ENCODE measurements at regions not wholly inside any gene's neighbourhood (a gene's known extent, or its start where the extent isn't known, plus 50 kb on each side); places are given as distances from the start of the nearest gene placed in this dataset.

DNA sequence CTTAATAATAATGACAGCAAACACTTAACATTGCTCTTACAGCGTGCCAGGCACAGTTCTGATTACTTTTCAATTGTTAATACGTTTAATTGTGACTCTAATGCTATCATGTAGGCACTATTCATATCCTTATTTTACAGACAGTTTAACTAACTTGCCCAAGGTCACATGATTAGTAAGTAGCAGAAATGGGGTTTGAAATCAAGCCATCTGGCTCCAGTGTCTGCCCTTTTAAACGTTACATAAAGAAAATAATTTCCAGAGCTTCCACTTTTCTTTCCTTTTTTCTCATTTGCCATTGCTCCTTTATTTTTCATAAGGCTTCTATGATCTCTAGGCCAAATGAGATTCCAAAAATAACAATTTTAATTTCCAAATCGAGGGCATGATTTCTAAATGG lies 50.6 kb upstream of the IKZF2 start:
- no peak for DNase-seq

DNA sequence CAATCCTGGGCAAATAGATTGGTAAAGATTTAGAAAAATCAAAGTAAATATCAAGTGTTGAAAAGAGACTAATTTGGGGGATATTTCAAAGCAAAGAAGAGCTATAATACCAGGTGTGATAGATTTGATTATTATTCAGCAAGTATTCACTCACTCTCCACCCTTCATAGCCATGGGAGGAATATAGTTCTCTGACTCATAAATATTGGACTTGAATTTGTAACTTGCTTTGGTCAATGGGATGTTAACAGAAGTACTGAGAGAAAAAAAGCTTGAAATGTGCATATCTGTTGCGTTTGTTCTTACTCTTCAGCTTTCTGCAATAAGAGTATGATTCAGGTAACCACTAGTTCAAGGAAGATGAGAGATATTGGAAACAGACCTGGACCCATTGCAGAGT lies 54.5 kb upstream of the IKZF2 start:
- no peak for DNase-seq

DNA sequence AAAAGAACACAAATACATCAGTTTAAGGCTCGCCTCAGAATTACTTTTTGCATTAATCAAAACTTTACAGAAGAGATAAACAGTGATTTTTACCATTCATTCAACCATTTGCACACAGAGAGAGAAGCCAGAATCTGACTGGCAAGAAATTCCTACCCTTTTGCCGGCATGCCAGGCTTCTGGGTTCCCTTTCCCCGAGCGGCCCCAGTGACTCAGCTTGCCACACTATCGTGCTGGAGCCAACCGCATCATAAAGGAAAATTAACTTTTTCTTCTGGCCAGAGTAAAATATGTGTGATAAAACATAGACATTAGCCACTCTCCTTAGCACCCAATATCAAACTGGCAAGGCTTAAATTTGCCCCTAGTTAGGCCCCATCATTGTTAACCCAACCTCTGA lies 61.8 kb upstream of the IKZF2 start:
- DNase-seq = no peak

DNA sequence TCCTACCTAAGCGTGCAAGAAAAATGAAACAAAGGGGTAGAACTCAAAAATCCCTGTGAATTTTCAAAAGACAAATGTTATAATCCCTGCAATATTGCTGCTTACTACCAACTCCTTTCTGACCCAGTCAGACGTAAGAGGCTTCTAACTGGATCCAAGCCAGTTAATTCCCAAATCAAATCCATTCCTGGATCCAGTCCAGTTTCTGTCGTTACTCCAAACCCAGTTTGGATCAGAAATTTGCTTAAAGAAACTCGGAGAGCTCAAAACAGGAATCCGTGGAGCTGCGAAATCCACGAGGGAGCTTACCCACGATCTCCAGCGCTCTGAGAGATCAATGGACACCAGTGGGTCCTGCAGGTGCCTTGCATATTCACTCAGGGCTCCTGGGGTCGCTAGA lies 62.8 kb upstream of the IKZF2 start:
- no peak for DNase-seq

DNA sequence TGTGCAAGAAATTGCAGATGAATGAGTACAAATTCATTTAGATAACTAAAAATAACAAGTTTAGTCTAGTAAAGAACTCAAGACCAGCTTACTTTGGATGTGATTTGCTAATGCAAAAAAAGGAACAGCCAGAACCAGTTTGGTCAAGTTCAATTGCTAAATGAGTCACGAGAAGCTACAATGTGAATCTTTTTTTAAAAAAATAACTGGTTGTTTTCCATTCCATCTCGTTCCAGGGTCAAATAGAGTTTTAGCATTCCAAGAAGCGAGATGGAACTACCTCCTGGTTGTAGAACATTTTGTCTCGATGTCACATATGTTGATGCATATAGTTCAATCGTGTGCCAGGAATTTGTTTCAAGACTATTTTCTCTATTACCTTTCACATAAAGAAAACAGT lies 65.0 kb upstream of the IKZF2 start:
- no peak for DNase-seq

DNA sequence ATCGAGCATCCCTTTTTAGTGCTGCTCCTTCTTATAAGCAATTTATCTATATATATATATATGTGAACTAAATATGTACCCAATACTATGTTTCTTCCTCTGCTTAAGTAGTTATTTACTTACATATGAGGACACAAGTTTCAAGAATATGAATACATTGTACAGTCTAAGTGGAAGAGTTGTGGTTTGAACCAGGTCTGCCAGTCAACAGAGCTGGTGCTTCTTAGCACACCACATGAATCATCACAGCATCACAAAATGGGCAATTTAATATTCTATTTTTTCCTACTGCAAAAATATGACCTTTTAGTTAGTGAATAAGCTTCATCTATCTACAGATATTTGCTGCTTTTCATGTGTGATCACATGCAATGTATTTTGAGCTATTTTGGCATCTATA lies 64.4 kb upstream of the SPAG16 start:
- no peak for DNase-seq

DNA sequence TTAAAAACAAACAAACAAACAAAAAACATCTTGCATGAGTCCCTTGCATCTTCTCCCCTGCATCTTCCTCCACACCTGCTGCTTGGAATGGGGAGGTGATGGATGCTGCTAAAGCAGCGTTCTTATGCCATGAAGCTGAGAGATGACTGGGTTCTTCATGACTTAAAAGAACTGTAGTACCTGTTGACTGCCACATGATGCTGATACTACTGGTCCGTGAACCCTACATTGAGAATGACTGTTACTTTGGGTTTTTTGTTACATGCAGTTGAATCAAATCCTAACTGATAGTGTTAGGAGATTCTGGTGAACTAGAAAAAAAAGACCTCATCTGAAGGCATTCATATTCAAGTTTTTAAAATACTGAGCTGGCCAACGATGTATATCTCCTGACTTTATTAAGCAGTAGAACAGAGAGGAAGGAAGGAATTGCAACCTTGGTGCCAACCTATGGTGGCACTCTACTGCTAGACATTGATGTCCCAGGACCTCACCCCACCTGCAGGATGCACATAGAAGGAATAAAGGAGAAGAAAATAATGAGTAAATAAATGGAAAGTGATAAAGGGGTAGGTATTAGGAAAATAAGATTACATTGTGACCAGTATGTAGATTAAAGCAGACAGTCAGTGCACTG lies 63.2 kb upstream of the SPAG16 start:
- no peak for DNase-seq

DNA sequence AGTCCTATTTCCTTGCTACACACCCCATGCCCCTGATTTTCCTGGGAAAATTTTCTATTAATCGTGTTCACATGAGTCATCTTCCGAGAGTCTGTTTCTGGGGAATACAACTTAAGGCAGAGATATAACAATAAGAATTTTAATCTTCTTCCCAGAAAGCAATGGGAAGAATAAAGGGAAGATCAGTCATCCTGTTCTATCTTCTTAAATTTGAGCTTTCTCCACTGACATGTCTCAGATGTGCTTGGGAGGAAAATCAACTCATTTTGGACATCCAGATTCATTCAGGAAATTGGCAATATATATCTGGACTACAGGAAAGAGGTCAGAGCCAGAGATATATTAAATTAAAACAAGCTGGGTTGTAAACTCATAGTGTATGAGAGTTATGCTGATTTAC lies 62.3 kb upstream of the SPAG16 start:
- DNase-seq = no peak

DNA sequence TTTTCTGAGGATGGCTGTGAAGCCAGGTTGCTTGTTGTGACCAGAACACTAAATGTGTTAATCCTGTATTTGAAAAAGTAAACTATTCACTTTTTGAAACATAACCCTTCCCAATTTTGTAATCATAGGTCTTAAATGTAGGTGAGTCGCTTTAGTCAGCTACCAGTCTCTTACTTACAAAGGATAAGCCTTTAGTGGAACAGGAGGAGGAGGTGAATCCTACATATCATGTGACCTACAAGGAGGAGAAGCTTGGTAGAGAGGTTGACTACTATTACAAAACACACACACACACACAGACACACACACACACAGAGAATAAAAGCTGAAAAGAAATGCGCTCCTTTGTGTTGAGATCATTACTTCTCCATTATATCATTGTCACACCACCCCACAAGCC lies 59.9 kb upstream of the SPAG16 start:
- no peak for DNase-seq

DNA sequence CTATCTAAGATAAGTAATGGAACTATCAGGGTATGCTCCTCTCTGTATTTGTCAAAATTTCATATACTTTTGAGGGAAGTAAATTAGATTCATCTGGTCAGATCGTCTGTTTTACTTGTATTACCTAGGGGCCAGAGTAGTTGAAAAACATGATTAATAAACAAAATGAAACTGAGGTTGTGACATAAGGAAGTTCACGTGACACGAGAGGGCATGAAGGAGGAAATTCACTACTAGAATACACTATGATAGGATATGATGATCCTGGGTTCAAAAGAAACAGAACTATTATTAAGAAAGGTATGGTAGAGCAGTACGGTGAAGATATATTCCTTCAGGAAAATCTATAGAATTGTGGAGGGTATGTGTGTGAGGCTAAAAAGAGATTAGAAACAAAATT lies 58.4 kb upstream of the SPAG16 start:
- DNase-seq = no peak

DNA sequence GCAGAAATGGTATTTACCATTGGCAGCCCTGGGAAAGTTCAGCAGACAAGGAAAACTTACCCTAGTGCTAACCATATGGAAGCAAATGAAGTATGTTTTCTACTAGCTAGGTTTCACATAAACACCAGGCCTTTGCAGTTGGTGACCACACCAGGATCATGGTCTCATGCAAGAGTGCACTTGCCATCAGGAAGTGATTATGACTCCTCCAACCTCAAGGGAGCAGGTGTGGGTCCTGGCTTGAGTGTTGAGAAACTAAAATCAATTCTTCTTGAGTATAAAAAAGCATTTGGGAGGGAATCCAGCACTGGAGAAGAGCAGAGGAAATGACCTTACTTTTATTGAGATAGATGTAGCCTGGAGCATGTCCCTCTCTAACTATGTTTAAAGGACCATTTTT lies 56.8 kb upstream of the SPAG16 start:
- peak; percentile 25 for DNase-seq

DNA sequence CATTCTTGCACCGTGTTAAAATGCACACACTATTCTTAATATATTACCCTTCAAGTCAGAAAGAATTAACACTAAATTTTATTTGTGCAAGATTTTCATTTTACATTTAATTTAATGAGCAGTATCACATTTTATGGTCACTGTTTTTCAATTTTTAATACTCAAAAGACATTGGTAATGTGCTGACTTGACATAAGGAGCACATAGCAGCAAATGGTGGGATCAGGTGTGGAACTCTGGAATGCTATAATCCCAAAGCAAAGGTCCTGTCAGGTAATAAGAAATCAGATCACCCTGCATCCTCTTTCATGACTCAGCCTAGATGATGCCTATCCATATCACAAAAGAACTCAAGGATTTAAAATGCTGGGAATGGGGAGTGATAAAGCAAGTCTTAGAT lies 55.6 kb upstream of the SPAG16 start:
- DNase-seq = no peak

DNA sequence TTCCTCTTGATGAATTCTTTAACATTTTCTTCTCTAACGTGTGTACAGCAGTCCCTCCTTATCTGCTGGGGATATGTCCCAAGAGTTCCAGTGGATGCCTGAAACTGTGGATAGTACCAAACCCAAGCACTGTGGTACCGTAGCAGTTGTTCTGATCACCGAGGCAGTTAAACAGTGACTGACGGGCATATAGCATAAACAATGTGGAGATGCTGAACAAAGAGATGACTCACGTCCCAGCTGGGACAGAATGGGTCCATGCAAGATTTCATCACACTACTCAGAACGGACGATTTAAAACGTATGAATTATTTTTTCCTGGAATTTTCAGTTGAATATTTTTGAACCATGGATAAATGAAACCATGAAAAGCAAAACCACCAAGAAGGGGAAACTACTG lies 54.5 kb upstream of the SPAG16 start:
- no peak for DNase-seq

DNA sequence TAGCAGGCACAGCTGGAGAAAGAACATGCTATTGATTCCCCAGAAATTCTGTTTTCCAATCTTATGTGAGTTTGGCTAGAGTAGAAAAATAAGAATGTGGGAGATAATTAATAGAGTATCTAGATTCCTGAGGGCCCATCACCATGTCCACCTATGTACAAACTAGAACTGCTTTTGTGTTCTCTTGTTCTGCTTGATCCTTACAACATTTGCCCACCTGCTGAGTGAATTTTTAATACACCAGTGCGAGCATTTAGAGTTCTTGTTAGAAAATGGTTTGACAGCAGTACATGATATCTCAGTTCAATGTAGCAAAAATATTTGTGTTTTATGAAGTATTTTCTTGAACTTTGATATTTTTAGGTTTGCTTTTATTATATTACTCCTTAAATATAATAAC lies 52.3 kb upstream of the SPAG16 start:
- no peak for DNase-seq

DNA sequence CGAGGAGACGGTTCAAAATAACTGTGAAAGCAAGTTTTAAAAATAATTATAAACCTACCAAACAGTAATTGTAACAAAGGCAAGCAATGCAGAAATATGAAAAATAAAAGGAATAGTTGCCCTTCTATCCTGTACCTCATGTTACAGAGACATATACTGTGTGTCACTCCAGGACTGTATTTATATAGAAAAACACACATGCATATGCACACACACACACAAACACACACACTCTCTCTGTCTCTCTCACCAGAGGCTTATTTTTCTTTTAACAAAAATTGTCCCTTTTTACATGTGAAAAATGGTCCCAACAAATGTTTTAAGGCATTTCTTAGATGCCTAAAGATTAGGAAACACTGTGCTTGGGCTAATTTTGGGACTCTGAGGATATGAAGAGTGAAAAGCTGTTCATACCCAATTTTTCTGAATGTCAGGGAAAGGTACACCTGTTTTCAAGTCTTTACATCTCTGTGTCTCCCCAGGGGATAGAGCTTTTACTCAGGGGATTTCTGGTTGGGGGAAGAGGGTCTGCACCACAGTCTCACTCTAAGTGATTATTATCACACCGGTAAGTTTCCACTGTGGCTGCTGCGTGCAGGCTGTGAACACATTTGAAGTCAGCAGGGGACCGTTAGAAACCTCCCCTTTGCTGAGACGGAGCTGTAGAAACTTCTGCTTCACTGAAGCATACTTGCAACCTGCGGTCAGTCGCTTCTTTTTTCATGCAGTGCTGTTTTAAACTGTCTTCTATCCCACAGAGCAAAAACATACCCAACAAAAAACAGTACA lies 51.4 kb upstream of the SPAG16 start:
- DNase-seq = peak; percentile 51

DNA sequence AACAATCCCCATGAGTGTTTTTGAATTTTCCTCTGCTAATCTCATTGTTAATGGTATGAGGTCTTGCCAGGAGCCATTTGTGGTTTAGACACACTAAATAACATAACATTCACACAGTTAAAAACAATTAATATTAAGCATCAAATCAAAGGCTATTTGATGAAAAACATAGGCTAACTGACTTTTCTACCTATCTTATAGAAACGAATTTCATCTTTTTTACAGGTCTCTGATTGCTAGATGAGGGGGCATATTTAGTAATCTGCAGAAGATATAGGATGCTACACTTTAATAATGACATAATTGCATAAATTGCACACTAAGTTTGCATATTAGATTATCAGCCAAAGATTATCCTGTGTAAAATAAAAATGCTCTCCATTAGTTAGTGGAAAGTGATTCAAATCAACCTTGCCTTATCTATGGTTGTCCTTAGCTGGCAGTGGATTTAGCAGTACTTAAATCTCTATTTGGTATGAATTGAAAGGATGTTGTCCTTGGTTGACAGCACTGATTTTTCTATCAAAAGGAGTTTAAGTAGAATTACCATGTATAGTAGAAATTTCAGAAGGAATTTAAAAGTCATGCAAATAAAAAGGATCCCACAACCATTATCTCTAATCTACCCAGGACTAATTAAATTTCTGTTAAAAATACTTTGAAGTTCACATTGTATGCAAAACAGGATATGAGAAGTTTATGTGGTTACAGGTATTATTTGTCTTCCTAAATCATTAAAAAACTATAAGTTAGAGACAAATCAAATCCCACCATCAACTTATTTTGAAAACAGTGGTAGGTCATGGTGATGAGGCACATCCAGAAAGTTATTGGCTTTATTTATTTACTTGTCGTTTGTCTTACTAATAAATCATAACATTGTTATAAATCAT lies 50.6 kb upstream of the SPAG16 start:
- no peak for DNase-seq
